GM12872 (cell line): ENCODE measurements at regions not wholly inside any gene's neighbourhood (a gene's known extent, or its start where the extent isn't known, plus 50 kb on each side); places are given as distances from the start of the nearest gene placed in this dataset.

Experiments used
- CTCF ChIP-seq: IDR thresholded peaks from 3 replicates; pipeline ENCODE4 v1.5.1; 2011; ENCODE audit warnings: low read depth, mild to moderate bottlenecking, low read length, moderate library complexity; ENCODE audit not compliant: insufficient read depth

GRCh38 chr14:28515571-28515970 lies 251.0 kb upstream of the FOXG1 start:
- no peak for TF ChIP-seq CTCF

- TF ChIP-seq CTCF = no peak
Observed at GRCh38 chr14:28536889-28537288, 229.7 kb upstream of the FOXG1 start.

- no peak for TF ChIP-seq CTCF
Observed at GRCh38 chr14:28542040-28542439, 224.5 kb upstream of the FOXG1 start.

- TF ChIP-seq CTCF = no peak
Observed at GRCh38 chr14:28565345-28565744, 201.2 kb upstream of the FOXG1 start.

- no peak for TF ChIP-seq CTCF
Observed at GRCh38 chr14:28570391-28570790, 196.2 kb upstream of the FOXG1 start.

- no peak for TF ChIP-seq CTCF
Observed at GRCh38 chr14:28571636-28572035, 195.0 kb upstream of the FOXG1 start.

- no peak for TF ChIP-seq CTCF
Observed at GRCh38 chr14:28576523-28576922, 190.1 kb upstream of the FOXG1 start.

GRCh38 chr14:28577187-28577586 lies 189.4 kb upstream of the FOXG1 start:
- no peak for TF ChIP-seq CTCF
